Stromal cell of bone marrow (primary cell): ENCODE measurements at regions not wholly inside any gene's neighbourhood (a gene's known extent, or its start where the extent isn't known, plus 50 kb on each side); places are given as distances from the start of the nearest gene placed in this dataset.

Source experiments
- DNase-seq: peaks from one replicate; pipeline ENCODE4 v3.0.0-alpha.2; 2012; ENCODE audit warnings: low read depth

- DNase-seq, result no peak
Measured at GRCh38 chr6:66931787-66932186, 1224.8 kb upstream of the EYS start.

GRCh38 chr6:66930559-66931290 is 1223.7 kb upstream of the EYS start:
- DNase-seq, result peak; percentile 6

GRCh38 chr6:66926060-66926459 is 1219.0 kb upstream of the EYS start:
- DNase-seq, result no peak

GRCh38 chr6:66913657-66914056 is 1206.6 kb upstream of the EYS start:
- no peak for DNase-seq

- no peak for DNase-seq
Measured at GRCh38 chr6:66902457-66902856, 1195.4 kb upstream of the EYS start.

GRCh38 chr6:66900133-66901083 is 1193.4 kb upstream of the EYS start:
- DNase-seq, result no peak

GRCh38 chr6:66897576-66897975 is 1190.5 kb upstream of the EYS start:
- DNase-seq, result no peak

GRCh38 chr6:66896415-66896814 is 1189.4 kb upstream of the EYS start:
- DNase-seq, result no peak

GRCh38 chr6:66883453-66883852 is 1176.4 kb upstream of the EYS start:
- no peak for DNase-seq

GRCh38 chr6:66866801-66867200 is 1159.8 kb upstream of the EYS start:
- DNase-seq, result no peak

GRCh38 chr6:66865771-66866170 is 1158.7 kb upstream of the EYS start:
- DNase-seq, result no peak

- no peak for DNase-seq
Measured at GRCh38 chr6:66861007-66861541, 1154.0 kb upstream of the EYS start.

GRCh38 chr6:66860328-66860727 is 1153.3 kb upstream of the EYS start:
- DNase-seq, result no peak

GRCh38 chr6:66858196-66858595 is 1151.2 kb upstream of the EYS start:
- no peak for DNase-seq

- DNase-seq, result no peak
Measured at GRCh38 chr6:66854014-66854413, 1147.0 kb upstream of the EYS start.

GRCh38 chr6:66851930-66852329 is 1144.9 kb upstream of the EYS start:
- no peak for DNase-seq

GRCh38 chr6:66849843-66850242 is 1142.8 kb upstream of the EYS start:
- DNase-seq, result no peak

GRCh38 chr6:66848244-66848953 is 1141.4 kb upstream of the EYS start:
- DNase-seq, result no peak

- no peak for DNase-seq
Measured at GRCh38 chr6:66838764-66839163, 1131.7 kb upstream of the EYS start.

GRCh38 chr6:66825539-66825938 is 1118.5 kb upstream of the EYS start:
- no peak for DNase-seq

- no peak for DNase-seq
Measured at GRCh38 chr6:66814156-66814555, 1107.1 kb upstream of the EYS start.

GRCh38 chr6:66808771-66809170 is 1101.7 kb upstream of the EYS start:
- no peak for DNase-seq
